NCI-H128 (cell line): ENCODE measurements at regions not wholly inside any gene's neighbourhood (a gene's known extent, or its start where the extent isn't known, plus 50 kb on each side); places are given as distances from the start of the nearest gene placed in this dataset.
"Not testable (repeated sequence)": the region's sequence is repeated elsewhere in the genome, so short reads cannot be mapped to it uniquely, and the experiment has no call there.

Experiments used
- DNase-seq: peaks from one replicate; lab custom pipeline; 2025; ENCODE audit not compliant: unreplicated experiment; lab: John Stamatoyannopoulos, UW

DNA sequence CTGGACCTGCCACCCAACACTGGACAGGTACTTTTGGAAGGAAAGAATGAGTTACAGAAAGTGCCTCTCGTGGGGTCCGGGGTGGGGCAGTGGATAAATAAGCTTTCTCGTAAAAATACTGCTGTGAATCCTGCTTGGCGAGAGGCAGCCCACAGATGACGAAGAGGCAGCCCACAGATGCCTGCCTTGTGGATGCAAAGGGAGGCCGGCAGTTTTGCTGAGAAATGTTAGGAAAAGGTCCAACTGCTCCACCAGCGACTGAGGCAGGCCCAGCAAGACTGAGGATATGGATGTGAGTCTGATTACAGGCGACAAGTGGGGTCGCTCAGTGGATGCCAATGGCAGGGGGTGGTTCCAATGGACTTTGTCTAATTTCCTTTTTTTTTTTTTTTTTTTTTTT lies 79.1 kb upstream of the PPP1R26 start:
- no peak for DNase-seq

DNA sequence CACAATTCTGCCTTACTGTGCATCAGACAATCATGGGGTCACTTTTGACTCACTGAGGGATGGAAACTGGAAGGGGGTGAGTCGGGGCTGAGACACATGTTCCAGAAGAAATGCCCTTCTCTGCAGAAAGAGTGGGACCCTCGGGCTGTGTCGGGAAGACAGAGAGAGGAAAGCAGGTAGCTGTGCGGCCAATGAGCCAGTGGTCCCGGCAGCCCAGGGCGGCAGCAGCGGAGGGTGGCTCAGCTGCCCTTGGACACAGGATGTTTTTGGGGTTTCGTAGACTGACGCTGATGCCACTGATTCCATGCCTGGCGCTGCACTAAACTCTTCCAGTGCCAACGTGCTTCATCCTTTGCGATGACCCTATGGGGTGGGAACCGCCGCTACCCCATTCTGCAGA lies 78.4 kb upstream of the PPP1R26 start:
- DNase-seq: no peak

DNA sequence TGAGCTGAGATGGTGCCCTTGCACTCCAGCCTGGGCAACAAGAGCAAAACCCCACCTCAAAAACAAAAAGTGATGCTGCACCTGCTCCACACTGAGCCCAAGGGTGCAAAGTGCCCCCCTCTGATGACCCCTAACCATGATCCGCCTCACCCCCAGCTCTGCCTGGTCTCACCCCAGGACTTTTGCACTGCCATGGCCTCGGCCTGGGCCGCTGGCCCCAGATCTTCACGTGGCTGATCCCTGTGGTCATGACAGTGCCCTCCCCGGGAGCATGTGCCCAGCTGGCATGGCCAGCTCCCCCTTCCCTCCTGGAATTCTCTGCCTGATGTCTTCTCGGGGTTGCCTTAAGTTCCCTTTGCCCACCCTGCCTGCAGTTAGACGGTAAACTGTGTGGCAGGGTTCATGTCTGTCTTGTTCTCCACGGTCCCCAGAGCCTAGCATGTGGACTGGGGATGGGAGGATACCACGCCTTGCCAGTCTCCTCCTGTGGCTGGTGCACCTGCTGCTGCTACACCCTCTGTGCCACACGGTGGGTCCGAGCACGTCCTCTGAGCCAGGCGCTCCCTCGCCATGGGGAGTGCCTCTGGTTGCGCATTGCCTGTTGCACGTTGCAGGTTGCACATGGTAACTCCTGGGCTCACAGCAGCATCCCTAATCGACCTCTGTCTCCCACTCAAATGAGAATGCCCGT lies 77.4 kb upstream of the PPP1R26 start:
- DNase-seq: no peak

DNA sequence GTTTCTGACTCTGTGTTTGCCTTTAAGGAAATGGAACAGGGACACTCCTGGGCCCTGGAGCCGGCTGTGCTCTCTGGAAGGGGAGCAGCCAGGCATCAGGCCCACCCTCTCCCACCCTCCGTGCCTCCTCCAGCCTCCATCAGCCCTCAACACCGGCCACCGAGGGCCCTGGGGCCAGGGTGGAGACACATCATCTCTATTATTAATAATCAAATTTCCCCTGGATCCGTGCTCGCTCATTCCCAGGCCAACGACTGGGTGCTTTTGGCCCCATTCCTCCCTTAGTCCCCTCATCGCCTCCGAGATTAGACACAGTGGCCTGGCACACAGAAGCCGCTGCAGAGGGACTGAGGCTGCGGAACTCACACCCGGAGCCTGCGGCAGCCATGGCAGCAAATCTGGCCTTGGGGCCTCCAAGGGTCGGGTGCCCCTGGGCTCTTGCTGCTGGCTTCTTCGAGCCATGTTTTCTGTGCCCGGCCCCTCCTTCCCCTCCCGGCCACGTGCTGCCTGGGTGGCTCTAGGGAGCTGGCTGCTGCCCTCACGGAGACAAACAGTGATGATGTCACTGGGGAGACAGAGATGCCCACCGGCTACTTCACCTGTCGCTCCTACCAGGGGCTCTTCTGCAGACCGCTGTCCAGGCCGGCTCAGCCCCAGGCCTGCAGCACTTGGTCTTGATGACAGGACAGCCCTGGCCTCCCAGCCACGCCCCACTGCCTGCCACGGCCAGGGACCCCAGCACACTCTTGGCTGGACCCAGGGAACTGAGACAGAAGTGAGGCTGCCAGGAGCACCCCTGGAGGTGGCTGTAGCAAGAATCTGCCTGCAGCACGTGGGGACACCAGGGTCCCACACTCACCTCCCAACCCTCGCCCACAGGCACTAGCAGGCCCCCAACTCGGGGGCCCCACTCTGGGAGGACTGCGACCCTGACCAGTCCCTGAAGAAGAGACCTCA lies 76.6 kb upstream of the PPP1R26 start:
- DNase-seq: no peak

DNA sequence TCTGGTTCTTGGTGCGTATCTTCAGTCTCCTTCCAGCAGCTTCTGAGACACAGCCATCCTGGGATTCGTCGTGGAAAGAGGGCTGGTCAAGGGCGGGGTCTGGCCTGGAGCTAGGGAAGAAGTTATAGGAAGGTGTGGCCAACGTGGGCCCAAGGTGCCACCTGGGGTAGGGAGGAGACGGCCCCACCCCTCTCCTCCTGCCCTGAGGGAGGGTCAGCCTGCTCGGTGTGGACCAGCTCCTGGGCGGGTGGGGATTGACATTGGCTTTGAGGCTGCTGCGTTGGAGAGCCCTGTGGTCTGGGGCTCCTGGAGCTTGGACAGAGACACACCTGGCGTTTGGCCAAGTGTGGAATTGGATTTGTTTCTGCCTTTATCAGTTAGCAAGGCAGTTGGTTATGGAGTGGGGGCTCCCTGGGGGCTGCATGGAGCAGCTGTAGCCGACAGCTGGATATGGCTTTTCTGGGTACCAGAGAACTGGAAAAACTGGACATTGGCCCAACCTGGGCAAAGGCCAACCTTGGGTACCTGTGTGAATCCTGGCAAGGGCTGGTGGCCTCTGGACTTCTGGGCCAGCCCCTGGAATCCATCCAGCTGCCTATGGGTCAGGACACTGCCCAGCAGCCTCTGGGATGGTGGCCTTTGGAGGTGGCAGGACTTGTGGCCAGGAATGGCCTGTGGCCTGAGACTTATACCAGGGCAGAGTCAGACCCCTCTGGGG lies 75.7 kb upstream of the PPP1R26 start:
- DNase-seq: no peak

DNA sequence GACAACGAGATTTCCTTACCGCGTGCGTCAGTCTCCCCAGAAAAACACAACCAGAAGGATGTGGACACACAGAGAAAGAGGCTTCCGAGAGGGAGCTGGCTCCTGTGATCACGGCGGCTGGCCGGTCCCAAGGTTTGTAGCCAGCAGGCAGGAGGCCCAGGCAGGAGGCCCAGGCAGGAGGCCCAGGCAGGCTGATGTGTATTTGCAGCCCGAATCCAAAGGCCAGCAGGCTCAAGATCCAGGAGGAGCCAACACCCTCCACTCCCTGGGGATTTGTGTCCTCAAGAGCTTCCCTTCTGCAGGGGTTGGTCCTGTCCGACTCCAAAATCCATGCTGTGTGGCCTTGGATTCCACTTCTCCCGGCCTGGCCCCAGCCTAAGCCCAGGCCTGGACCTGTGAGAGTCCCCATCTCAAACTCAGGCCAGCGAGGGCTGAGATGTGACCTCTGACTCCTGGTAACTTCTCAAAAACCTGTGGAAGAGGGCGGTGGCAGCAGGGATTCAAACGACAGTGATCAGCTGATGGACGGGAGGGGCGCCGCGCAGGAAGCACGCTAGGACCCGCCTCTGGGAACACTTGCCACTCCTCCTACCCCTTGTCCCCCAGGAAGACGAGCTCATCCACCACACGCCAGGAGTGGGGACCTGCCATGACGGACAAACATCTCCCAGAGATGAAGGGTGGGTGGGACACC lies 75.0 kb upstream of the PPP1R26 start:
- no peak for DNase-seq

DNA sequence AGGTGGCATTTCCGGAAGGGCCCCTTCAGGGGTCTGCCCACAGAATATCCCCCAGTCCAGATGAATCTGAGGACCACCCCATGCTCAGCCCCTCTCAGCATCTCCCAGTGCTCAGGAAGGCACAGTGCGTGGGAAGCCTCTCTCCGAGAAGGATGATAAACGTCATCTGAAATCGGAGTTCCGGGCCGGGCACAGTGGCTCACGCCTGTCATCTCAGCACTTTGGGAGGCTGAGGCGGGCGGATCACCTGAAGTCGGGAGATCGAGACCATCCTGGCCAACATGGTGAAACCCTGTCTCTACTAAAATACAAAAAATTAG lies 74.5 kb upstream of the PPP1R26 start:
- not testable (repeated sequence) for DNase-seq

DNA sequence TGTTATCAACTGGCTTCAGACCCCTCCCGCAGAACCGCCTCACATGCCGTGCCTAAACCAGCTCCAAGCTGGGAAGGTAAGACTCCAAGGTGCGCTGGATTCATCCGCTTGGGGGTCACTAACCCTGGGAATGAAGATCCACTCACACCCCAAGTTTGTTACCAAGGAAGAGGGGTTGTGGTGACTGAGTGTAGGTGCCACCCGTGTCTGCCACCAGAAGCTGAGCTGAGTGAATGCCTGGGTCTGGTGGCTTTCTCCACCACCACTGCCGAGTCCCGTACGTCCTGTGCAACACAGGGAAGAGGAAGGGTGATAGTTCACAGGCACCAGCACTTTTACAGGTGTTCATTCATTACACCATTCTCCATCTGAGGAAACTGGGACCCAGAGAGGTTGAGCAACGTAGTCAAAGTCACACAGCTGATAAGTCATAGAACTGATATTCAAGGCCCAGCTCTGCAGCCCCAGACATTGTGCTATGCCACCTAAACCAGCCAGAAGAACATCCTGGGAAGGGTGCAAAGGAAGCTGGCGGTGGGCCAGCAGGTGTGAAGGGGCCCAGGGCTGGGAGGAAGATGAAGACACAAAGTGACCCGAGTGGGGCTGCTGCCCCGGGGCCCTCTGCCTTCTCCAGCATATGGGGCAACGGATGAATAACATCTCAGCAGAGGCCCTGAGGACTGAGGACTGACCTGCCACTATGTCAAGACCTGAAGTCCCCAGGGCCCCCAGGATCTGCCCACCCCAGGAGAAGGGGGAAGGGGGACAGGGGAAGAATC lies 70.9 kb upstream of the PPP1R26 start:
- no peak for DNase-seq

DNA sequence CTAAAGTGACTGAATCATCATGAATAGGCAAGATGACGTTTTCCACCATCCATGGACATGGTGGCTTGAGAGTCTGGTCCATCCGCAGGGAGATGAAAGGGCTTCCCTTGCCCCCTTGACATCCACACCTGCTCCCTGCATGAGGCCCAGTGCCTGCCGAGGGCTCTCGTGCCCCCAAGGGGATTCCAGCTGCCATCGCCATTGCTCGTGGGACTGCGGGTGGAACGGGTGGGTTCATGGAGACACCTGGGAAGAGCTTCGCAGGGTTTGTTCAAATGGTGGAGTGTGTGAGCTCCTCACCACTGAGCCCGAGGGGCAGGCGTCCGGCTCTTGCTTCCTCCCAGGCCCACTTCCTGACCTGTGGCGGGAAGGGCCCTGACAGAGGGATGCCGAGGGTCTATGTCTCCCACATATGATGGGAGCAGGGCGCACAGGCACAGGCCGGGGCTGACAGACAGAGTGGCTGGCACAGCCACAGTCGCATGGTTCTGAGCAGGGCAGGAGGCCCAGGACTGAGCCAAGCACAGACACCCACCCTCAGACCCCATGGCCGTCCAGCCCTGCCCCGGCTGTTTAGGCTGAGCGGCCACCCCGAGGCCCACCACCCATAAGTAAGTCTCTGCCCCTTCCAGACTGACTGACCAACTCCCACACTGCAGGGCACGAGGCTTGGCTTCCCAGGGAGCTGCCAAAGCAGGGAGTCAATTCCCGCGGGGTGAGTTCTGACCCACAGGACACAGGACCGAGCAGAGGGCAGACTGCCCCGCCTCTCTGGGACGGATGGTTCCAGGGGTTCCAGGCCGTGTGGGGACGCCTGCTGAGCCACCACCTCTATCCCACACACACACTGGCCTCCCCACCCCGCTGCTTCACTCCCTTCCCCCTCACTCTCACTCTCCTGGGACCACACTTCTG lies 70.0 kb upstream of the PPP1R26 start:
- no peak for DNase-seq

DNA sequence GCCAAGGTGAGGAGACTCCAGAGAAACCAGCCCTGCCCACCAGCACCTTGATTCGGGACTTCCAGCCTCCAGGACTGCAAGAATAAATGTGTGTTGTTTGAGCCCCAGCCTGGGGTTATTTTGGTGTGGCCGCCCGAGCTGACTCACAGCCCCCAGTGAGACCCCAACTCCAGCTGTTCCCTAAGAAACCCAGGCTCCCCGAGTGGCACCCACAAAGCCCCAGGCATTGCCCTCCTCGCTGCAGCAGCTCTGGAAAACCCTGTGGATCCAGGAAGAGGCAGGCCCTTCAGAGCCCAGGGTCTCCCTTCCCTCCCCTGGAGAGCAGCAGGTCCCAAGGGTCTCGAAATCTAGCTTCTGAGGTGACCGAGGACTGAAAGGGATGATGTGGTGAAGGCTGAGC lies 69.2 kb upstream of the PPP1R26 start:
- no peak for DNase-seq

DNA sequence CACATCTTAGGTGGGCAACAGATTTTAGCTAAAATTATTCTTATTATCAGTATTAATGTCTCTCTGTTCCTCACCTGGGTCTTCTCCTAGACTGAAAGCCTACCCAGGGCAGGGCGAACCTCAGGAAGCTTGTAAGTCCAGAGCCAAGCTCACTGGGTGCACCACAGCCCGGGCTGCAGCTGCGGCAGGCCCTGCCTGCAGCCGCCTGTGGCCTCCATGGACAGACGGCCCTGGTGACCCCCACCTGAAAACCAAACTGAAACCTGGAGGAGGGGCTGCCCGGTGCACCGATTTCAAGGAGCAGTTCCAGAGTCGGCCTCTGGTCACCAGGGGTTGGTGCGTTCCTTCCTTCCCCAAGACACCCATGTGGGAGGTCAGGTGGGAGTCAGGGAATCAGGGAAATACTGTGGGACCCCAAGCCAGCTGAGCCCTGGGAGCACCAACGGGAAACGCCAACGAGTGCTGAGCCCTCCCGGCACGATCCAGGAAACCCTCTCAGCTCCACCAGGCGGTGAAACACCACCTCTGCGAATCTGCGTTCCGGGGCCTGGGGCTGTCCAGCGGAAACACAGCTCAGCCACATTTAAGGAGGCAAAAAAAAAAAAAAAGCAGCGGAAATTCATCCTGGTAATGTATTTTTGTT lies 68.6 kb upstream of the PPP1R26 start:
- DNase-seq: no peak

DNA sequence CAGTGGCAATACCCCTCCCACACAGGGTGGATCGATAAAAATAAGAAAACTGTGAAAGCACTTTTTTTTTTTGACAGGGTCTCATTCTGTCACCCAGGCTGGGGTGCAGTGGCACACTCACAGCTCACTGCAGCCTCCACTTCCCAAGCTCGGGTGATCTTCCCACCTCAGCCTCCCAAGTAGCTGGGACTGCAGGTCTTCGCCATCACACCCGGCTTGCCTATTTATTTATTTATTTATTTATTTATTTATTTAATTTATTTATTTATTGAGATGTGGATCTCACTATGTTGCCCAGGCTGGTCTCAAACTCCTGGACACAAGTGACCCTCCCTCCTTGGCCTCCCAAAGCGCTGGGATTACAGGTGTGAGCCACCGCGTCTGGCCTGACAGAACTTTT lies 68.0 kb upstream of the PPP1R26 start:
- DNase-seq: not testable (repeated sequence)

DNA sequence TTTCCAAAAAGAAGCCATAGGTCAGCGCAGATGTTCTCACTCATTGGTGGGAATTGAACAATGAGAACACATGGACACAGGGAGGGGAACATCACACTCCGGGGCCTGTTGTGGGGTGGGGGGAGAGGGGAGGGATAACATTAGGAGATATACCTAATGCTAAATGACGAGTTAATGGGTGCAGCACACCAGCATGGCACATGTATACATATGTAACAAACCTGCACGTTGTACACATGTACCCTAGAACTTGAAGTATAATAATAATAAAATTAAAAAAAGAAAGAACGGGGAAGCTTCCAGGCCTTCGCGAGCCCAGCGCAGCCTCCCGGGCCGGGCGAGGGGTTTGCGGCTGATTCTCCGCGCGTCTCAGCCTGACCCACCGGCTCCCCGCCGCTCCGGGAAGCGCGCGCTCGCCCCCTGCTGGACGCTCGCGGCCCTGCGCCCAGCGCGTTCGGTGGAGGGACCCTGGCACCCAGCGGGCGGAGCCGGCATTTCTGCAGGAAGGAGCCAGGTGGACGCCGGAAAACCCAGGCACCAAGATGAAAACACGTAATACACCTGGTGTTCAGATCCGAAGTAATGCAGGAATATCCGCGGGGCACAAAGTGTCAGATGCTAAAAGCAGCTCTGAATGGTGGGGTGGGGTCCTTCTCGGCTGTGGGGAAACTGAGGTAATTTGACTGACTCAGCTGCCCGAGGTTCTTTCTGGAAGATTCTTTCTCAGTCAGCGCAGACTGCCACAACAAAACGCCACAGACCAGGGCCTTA lies 67.1 kb upstream of the PPP1R26 start:
- DNase-seq: not testable (repeated sequence)

DNA sequence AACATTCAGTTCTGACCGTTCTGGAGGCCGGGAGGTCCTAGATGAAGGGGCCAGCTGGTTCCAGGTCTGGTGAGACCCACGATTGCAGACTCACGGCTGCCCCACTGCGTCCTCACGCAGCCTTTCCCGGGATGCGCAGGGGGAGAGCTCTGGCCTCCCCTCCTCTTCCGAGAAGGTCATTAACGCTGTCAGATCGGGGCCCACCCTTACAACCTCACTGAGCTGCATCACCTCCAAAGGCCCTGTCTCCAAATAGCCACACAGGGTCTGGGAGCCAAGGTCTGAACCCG lies 66.6 kb upstream of the PPP1R26 start:
- DNase-seq: no peak

DNA sequence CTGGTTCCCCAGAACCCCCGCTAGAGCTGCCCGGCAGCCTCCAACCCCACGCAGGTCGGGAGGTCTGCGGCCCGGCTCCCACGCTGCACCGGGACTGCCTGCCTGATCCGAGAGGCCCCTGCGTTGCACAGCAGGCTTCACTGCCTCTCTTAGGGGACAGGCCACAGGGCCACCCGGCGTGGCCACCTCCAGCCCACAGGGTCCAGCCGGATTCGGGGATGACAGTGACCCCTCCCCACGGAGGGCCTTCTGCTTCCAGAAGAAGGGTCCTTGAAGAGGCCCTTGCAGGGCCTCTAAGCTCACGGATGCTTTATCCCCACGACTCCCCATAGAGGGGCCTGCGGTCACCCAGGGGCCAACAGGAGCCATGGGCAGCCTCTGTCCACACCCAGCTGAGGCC lies 66.1 kb upstream of the PPP1R26 start:
- no peak for DNase-seq

DNA sequence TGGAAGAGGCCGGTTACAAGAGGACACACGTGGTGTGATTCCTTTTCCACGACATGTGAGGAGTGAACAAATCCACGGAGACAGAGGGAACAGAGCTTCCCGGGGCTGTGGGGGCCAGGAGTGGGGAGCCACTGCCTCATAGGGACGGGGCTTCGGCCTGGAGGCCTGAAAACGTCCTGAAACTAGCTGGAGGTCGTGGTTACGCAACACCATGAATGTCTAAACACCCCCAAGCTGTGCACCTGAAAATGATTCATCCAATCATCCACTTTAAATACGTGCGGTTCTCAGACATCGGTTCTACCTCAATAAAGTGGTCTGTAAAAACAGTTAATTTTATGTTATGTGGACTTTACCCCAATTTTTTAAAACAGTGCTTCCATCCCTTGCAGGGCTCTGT lies 65.3 kb upstream of the PPP1R26 start:
- no peak for DNase-seq

DNA sequence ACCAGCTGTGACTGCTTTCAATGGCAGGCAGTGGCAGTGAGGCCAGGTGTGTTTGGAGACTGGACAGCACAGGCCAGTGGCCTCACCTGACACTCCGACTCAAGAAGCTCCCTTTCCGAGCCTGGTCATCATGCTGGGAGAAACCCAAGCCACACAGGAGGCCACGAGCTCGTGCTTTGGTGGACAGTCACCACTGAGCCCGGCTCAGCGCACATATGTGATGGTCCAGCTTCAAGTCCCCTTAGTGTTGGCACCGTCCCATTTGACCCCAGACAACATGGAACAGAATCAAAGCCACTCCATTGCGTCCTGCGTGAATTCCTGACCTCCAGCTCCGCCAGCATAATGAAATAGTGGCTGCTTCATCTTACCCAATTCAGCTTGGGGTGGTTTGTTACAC lies 64.0 kb upstream of the PPP1R26 start:
- DNase-seq: no peak

DNA sequence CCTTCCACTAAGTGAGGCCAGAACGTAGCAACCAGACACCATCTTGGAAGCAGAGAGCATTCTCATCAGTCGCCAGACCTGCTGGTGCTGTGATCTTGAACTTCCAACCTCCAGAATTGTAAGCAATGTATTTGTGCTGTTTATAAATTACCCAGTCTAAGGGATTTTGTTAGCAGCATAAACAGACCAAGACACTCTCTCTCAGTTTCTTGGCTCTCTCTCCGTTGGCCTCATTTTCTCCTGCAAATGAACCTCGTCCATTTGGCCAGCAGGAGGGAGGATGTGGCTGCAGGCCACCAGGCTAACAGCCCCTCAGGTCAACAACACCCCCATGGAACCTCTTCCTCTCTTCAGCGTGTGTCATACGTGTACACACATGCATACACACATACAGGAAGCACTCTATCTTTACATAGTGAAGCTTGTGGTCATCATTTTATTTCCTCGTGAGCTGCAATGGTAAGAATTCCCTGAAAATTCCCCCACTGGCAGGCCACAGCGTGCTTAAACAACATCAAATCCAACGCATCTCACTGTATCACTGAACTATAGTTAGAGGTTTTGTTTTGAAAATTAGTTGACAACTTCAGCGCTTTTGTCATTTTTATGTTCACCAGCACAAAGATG lies 62.8 kb upstream of the PPP1R26 start:
- DNase-seq: no peak
